Activated B cell treated with CpG ODN at 0.5 μM for 24 hours (primary cell): ENCODE measurements at regions not wholly inside any gene's neighbourhood (a gene's known extent, or its start where the extent isn't known, plus 50 kb on each side); places are given as distances from the start of the nearest gene placed in this dataset.

Experiments used
- ATAC-seq: fragments of 200-7000 bp; cut with Tn5 transposase; one replicate; pipeline ENCODE4 v1.10.0; 2021; ENCODE audit warnings: low read depth, mild to moderate bottlenecking, moderate library complexity
- CTCF ChIA-PET: fragments of 350-600 bp; sonication (Branson Sonifier 250); formaldehyde crosslinking; loops from one replicate; lab custom pipeline; 2021; ENCODE audit warnings: antibody characterized with exemption; lab: Charles Lee
- POLR2A ChIA-PET: fragments of 350-600 bp; sonication (Branson Sonifier 250); formaldehyde crosslinking; loops from one replicate; lab custom pipeline; 2021; ENCODE audit warnings: antibody characterized with exemption; lab: Charles Lee
- DNase-seq: peaks from one replicate; pipeline ENCODE4 v3.0.0; 2022
- H3K27ac Mint-ChIP-seq: one replicate; pipeline ENCODE4 v1.8.0; 2020; ENCODE audit warnings: mixed read lengths
- H3K27me3 Mint-ChIP-seq: one replicate; pipeline ENCODE4 v1.8.0; 2021; ENCODE audit warnings: mixed read lengths
- H3K36me3 Mint-ChIP-seq: one replicate; pipeline ENCODE4 v1.8.0; 2021; ENCODE audit warnings: low read depth, mixed read lengths
- H3K4me1 Mint-ChIP-seq: one replicate; pipeline ENCODE4 v1.8.0; 2021; ENCODE audit warnings: mixed read lengths
- H3K4me3 Mint-ChIP-seq: one replicate; pipeline ENCODE4 v1.8.0; 2020; ENCODE audit warnings: mild to moderate bottlenecking, mixed read lengths
- H3K9me3 Mint-ChIP-seq: one replicate; pipeline ENCODE4 v1.8.0; 2020; ENCODE audit warnings: mixed read lengths
- intact Hi-C: fragments of 100-400 bp; cut with micrococcal nuclease; formaldehyde crosslinking; loops from one replicate; pipeline ENCODE4 v1.15.1; 2024
- TF ChIP-seq, protein P1 (sequence below): fragments of 200-600 bp; IDR thresholded peaks from one replicate; pipeline ENCODE4 v1.8.0; 2022; ENCODE audit warnings: antibody characterized with exemption, mild to moderate bottlenecking

DNA sequence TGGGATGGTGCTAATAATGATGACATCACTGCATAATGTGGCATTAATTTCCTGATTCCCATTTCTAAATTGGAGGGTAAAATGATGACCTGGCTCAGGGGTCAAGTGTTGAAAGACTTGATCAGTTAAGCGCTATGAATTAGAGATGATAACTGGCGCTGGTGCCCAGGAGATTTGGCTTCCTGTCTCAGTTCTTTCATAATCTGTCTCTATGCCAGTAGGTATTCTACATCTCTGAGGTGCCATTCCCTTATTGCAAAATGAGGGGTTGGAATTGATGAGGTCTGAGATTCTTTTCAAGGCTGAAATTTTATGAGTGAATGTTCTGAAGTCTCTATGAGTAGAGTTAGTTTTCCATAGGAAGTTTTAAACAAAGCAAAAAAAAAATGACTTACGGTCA lies 1715.1 kb upstream of the WWC1 start:
- no peak overlapping the region for H3K27ac Mint-ChIP-seq
- no peaks in the 10 kb centered on the region for H3K4me1 Mint-ChIP-seq
- TF ChIP-seq, protein P1, sequence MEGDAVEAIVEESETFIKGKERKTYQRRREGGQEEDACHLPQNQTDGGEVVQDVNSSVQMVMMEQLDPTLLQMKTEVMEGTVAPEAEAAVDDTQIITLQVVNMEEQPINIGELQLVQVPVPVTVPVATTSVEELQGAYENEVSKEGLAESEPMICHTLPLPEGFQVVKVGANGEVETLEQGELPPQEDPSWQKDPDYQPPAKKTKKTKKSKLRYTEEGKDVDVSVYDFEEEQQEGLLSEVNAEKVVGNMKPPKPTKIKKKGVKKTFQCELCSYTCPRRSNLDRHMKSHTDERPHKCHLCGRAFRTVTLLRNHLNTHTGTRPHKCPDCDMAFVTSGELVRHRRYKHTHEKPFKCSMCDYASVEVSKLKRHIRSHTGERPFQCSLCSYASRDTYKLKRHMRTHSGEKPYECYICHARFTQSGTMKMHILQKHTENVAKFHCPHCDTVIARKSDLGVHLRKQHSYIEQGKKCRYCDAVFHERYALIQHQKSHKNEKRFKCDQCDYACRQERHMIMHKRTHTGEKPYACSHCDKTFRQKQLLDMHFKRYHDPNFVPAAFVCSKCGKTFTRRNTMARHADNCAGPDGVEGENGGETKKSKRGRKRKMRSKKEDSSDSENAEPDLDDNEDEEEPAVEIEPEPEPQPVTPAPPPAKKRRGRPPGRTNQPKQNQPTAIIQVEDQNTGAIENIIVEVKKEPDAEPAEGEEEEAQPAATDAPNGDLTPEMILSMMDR: no peak
- ChIA-PET POLR2A (no interaction called here), CTCF (no interaction called here)
- H3K36me3 Mint-ChIP-seq: no peaks in the 10 kb centered on the region
- DNase-seq: no peak
- no peaks in the 10 kb centered on the region for H3K27me3 Mint-ChIP-seq
- ATAC-seq: no peak
- no peak overlapping the region for H3K4me3 Mint-ChIP-seq
- intact Hi-C loops: no loop called here
- H3K9me3 Mint-ChIP-seq: no peaks in the 10 kb centered on the region

DNA sequence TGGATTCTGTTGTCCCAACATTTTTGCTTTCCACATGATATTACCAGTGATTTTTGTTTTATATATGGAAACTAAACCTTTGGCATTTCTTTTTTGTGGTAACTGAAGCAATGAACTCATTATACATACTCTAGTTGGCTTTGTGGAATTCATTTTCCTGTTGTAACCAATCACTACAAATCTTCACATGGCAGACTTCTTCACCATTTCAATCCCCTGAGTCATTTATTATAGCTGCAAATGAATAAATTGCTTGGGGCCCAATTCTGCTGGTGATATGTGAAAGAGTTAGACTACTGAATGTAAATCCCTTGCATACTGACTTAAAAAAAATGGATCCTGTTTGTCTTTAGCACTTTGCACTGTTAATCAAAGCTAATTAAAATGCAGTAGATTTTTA lies 1709.6 kb upstream of the WWC1 start:
- no peak overlapping the region for H3K27ac Mint-ChIP-seq
- ATAC-seq (no peak), DNase-seq (no peak)
- CTCF ChIA-PET: no interaction called here
- TF ChIP-seq, protein P1: no peak
- intact Hi-C loops: no loop called here
- no peaks in the 10 kb centered on the region for H3K27me3 Mint-ChIP-seq
- peaks cover 4% of the 10 kb centered on the region for H3K9me3 Mint-ChIP-seq
- POLR2A ChIA-PET: no interaction called here
- no peaks in the 10 kb centered on the region for H3K36me3 Mint-ChIP-seq
- no peak overlapping the region for H3K4me3 Mint-ChIP-seq
- H3K4me1 Mint-ChIP-seq: no peaks in the 10 kb centered on the region

DNA sequence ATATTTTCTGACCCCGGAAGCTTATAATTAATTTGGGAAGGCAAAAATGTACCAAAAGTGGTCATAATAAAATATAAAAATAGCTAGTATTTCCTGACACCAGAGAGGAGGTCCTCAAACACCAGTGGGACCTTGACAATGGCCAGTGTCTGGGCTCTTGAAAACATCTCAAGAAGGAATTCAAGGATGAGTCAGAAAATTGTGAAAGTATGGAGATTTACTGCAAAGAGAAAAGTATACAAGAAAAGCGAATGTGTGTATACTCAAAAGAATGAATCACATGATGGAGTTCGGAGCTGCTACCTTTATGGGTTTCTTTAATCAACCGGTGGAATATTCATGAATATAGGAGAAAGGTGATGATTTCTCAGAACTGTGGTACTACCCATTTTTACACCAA lies 1709.0 kb upstream of the WWC1 start:
- Mint-ChIP-seq H3K4me3 (no peak overlapping the region), H3K27ac (no peak overlapping the region), H3K4me1 (no peaks in the 10 kb centered on the region), H3K36me3 (no peaks in the 10 kb centered on the region), H3K27me3 (no peaks in the 10 kb centered on the region), H3K9me3 (peaks cover 4% of the 10 kb centered on the region)
- TF ChIP-seq, protein P1: no peak
- no peak for ATAC-seq
- DNase-seq: no peak
- CTCF ChIA-PET: no interaction called here
- intact Hi-C loops: no loop called here
- POLR2A ChIA-PET: no interaction called here

DNA sequence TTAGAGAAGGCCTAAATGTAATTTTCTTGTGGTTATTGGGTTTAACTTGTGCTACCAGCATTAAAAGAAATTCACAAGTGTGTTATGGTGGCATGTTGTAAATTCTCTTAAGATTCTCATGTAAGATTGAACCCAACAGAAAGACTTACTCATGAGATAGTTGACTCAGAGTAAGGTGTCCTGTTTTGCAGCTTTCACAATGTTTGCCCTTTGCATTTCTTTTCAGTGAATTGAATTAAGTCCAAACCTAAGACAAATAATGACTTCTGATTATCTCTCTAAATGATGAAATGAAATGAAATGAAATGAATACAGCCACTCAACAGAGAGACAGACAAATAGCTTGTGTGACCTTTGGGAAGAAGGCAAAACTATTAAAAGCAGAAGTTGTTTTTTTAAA lies 1696.9 kb upstream of the WWC1 start:
- intact Hi-C loops: no loop called here
- POLR2A ChIA-PET: no interaction called here
- DNase-seq: no peak
- H3K36me3 Mint-ChIP-seq: no peaks in the 10 kb centered on the region
- no peak overlapping the region for H3K4me3 Mint-ChIP-seq
- TF ChIP-seq, protein P1: no peak
- H3K4me1 Mint-ChIP-seq: no peaks in the 10 kb centered on the region
- CTCF ChIA-PET: no interaction called here
- no peak overlapping the region for H3K27ac Mint-ChIP-seq
- ATAC-seq: no peak
- no peaks in the 10 kb centered on the region for H3K27me3 Mint-ChIP-seq
- peaks cover 8% of the 10 kb centered on the region for H3K9me3 Mint-ChIP-seq

DNA sequence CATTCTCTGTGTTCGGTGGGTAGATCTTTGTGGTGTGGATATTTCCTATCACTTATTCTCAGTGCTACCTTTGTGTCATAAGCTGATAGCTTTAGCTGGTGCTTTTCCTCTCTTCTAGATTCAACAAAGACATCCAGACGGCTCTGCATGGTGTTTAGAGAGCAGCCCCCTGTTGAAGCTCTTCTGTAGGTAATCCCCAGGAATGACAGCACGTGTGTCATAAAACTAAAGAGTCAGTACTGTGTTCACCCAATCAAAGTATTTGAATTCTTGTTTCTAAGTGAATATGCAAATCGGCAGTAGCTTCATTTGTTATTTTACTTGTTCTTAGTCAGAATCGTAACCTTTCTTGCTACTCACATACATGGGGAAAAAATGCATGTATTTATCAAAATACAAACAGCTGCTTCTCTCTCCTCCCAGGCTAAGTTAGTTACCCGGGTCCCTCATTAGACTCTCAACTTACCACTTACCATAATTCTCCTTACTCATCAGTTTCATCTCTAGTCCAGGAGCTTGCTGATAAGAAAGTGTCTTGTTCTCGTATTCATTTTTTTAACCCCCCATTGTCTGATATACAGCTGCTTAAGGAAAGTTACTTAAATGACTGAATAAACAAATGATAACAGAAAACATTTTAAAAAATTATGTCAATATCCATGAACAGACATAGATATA lies 1696.0 kb upstream of the WWC1 start:
- Mint-ChIP-seq H3K4me3 (no peak overlapping the region), H3K36me3 (no peaks in the 10 kb centered on the region), H3K4me1 (no peaks in the 10 kb centered on the region), H3K27ac (no peak overlapping the region), H3K27me3 (no peaks in the 10 kb centered on the region), H3K9me3 (peaks cover 7% of the 10 kb centered on the region)
- DNase-seq: no peak
- intact Hi-C loops: no loop called here
- ChIA-PET POLR2A (no interaction called here), CTCF (no interaction called here)
- no peak for ATAC-seq
- TF ChIP-seq, protein P1: no peak
